ENCODE measurements at regions not wholly inside any gene's neighbourhood (a gene's known extent, or its start where the extent isn't known, plus 50 kb on each side); places are given as distances from the start of the nearest gene placed in this dataset.

- no peak for TF ChIP-seq CTCF (IDR thresholded peaks at IDR 0.05 in 4 of 5, conservative IDR thresholded peaks at IDR 0.05 in 1 of 5)
- TF ChIP-seq POLR2A (IDR thresholded peaks at IDR 0.05) = no peak
Observed at GRCh38 chr7:119415682-119416081, 857.3 kb upstream of the KCND2 start.

Data from gastrocnemius medialis (tissue), 4 donors.